GM18858 (cell line): ENCODE measurements at regions not wholly inside any gene's neighbourhood (a gene's known extent, or its start where the extent isn't known, plus 50 kb on each side); places are given as distances from the start of the nearest gene placed in this dataset.
"Not testable (repeated sequence)": the region's sequence is repeated elsewhere in the genome, so short reads cannot be mapped to it uniquely, and the experiment has no call there.

Experiments
- ATAC-seq: cut with Tn5 transposase; IDR thresholded peaks from one replicate; pipeline ENCODE4 v1.9.1; 2021; ENCODE audit not compliant: unreplicated experiment

DNA sequence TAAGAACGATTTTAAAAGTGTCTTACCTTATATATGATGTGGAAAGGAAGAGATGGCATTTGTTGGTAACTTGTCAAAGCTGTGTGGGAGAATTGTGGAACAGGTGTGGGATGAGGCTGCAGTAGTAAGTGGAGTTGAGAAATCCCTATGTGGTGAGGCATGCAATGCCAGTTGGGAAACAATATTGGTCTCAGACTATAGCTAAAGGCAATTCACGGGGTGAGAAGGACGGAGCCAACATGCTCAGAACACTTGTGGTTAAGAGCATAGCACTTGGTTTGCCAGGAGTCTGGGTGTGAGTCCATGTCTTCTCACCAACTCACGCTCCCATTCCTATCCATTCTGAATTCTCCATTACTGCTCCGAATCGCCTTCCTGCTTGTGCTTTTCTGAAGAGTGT lies 615.6 kb upstream of the ADAMTS9 start:
- no peak for ATAC-seq

DNA sequence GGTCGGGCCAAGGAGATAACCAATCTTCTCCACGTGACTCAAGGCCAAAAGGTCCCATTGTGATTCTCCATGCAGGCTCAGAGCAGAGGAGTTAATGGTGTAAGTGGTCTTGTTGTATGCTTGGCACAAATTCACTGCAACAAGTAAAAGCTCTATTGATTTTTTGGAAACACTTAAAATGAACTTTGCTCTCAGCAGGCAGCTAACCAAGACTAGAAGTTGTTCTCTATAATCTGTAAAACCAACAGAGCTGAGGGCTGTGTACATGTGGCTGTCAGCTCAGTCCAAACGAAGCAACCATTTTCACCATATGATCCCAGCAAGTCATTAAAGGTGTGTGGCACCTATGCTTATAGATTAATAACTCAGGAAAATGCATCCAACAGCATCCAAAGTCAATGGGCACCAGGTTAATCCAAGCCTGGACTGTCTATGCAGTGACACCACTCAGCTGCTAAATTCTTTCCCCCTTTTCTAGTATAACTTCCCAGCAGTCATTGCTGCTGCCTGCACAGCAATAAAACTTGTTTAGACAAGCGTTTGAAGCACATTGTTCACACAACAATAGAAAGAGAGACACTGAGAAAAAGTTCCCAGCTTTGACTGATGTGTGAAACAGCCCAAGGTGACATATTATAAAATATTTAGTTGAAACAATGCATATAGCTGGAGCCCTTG lies 603.8 kb upstream of the ADAMTS9 start:
- no peak for ATAC-seq

DNA sequence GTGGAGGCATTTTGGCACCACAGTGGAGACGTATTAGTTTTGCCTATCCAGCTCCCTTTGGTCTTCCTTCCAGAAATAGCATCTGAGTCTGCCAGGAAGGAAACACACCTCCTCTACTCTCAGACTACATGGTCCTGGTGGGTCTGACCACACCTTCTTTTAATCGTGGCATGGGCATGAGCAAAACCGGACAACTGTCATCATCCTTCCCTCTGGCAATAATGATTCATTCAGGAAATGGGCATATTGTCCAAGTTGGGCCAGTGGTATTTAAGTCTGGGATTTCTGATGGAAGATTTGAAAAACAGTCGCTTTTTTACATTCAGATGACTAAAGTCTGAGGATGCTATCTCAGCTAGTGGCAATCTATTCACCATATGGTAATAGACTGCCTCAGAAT lies 601.0 kb upstream of the ADAMTS9 start:
- ATAC-seq: no peak

- no peak for ATAC-seq
These were observed 598.2 kb upstream of the ADAMTS9 start for GRCh38 chr3:65285956-65286355.

DNA sequence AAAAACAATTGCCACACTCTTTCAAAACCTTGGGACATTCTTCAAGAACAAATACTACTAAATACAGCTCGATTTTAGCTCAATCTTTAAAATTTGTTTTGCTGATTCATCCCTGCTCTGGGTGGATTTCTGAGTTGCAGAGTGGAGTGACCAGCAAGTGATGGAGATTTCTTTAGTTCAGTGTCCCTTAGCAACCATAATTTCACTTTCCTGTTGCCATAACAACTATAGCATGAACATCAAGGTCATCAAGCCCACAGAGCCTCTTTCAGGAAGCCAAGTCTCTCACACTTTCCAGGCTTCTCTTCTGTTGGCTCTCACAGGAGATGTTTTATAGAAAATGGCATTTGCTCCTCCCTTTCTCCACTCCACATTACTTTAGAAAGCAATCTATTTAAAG lies 597.2 kb upstream of the ADAMTS9 start:
- no peak for ATAC-seq

DNA sequence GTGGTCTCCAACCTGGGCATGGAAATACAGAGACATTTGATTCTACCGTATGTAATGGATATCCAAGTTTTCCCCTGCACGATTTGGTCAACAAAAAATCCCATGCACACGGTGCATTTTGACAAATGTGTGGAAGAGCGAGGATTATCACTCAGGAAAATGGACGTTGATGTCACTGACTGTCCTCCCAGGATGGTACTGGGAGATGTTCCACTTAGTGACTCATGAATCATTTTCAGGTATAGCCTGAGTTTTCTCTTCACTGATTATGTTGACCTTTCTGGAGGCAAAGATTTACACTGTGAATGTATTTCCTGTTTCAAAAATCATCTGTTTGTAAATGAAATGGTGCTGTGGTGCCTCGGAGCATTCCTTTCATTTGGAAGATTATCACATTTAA lies 596.7 kb upstream of the ADAMTS9 start:
- no peak for ATAC-seq

DNA sequence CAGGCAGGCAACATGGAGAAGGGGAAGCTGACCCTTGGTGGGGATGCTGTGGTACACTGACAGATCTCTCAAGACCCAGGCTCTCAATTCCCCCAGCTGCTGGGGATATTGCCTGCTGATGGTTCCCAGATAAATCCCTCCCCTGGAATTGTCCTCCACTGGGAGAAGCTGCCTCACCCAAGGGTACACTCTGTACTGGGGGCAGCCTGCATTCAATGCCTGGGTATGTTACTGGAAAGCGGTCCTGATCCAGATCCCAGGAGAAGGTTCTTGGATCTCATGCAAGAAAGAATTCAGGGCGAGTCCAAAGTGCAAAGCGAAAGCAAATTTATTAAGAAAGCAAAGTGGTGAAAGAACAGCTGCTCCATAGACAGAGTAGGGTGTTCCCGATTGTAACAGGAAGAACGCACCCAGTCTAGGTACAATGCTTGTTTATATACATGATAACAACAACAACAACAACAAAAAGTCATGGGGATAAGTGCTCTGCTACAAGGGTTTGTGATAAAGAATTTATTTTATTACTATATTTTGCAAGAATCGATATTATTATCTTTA lies 591.5 kb upstream of the ADAMTS9 start:
- no peak for ATAC-seq

DNA sequence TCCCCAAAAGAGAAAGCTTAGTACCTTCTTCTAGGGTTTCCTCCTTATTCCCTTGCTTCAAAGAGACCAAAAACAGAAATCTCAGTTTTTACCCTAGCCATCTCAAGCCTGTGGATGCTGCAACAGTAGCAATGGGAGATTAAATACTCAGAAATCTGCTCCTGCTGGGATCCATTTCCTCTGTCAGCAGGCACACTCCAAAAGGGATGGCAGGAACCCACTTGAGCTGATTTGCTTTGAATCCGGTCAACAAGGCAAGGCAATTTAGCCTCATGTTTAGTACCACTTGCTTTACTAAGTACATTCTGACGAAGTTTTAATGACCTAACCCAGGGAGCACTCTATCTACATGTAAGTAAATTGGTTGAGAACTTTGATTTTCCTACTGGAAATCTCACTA lies 590.0 kb upstream of the ADAMTS9 start:
- no peak for ATAC-seq

DNA sequence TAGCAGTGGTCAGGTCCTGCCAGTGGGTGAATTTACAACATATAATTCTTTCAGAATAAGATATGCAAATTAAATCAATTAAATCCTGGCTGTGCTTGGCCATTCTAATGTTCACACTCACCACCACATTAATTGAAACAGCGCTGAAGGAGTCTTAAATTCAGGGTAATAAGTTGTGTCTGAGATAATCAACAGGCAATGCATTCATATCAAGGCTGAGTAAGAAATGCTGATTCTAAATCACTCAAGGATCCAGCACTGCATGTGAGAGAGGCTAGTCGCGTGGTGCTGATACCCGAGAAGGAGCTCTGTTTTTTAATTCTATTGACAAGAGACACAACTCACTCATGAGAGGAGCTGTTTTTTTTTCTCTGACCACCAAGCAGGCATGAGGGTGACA lies 588.8 kb upstream of the ADAMTS9 start:
- no peak for ATAC-seq

DNA sequence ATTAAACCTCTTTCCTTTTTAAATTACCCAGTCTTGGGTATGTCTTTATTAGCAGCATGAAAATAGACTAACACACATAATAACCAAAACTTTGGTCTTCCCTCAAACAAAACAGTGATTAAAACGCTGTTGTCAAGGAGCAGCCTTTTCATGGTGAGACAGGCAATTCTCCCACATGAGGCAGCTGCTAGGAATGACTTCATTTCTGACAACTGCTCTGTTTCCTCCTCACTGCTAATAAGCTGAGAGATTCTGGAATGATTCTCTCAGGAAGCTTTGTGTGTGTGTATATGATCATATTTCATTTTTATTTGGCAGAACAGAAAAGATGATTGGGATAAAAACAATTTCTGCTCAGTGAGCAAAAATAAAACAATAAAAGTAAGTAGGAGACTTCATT lies 580.6 kb upstream of the ADAMTS9 start:
- no peak for ATAC-seq

DNA sequence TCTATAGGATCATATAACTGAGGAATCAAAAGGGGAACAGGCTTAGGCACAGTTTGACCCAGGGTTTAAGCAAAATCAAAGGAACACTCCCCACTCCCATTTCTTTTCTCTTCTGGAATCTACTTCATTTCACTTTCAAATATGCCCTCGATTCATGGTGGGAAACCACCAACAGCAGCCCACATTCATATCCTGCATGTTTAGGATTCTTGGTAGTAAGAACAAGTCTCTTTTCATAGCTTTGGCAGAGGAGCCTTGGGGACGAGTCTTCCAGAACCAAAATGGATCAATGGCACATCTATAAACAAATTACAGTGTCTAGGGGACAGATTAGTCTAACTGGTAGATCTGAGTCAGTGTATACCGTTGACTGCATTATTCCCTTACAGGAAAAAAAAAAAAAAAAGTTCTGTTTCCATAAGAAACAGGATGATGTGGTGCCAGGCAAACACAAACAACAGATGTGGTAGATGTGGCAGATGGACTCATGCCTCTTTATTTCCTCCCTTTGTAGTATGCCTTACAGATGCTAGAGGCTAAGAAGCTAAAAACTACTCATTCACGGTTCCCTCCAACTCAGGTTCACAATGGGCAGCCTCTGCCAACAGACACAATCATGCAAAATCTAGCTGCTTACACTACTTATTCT lies 578.3 kb upstream of the ADAMTS9 start:
- ATAC-seq: no peak

GRCh38 chr3:65265511-65265910 lies 577.7 kb upstream of the ADAMTS9 start:
- no peak for ATAC-seq

GRCh38 chr3:65262548-65262947 lies 574.7 kb upstream of the ADAMTS9 start:
- ATAC-seq: no peak

DNA sequence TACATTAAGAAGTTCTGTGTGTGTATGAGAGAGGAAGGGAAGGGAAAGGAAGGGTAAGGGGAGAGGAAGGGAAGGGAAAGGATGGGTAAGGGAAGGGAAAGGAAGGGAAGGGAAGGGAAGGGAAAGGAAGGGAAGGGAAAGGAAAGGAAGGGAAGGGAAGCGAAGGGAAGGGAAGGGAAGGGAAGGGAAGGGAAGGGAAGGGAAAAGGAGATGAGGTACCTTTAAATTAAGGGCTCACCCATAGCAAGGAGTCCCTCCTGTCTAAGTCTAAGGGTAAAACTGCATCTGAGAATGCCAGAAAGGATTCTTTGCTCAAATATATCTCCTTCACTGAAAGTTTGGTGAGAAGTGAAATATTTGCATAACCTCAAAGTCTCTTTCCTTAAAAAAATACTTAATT lies 572.1 kb upstream of the ADAMTS9 start:
- ATAC-seq: no peak

- not testable (repeated sequence) for ATAC-seq
These were observed 565.1 kb upstream of the ADAMTS9 start for GRCh38 chr3:65252914-65253313.

DNA sequence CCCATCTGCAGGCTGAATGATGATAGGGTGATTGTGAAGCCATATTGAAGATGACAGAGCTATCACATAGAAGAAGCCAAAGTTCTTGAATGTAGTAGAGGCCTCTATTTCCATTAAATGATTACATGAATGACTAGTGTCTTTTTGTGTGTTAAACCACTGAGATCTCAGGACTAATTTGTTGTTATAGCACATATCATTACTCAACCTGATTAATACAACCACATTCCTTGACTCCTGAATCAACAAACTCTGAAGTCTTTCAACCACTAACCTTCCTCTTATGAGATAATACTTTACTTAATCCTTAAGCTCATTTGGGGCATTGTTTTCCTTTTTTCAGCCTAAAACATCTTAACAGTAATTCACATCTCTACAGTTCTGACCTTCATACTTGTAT lies 564.5 kb upstream of the ADAMTS9 start:
- no peak for ATAC-seq

DNA sequence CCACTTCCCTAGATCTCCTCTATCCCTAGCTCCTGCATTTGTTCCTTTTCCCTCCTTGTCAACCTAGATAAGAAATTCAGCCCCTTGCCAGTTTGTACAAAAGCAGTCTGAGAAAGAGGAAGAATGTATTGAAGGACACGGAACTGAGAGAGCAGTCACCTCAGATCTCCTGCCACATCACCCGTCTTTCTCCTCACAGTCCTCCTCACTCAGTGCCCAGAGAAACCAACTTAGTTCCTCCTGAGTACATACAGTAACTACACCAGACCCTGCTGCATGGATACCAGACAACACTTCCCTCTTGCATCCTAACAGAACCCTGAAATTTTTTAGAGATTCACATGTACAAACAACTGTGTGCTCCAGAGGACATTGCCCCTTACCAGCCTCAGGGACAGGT lies 563.6 kb upstream of the ADAMTS9 start:
- ATAC-seq: no peak

- ATAC-seq: no peak
These were observed 558.8 kb upstream of the ADAMTS9 start for GRCh38 chr3:65246561-65246960.

DNA sequence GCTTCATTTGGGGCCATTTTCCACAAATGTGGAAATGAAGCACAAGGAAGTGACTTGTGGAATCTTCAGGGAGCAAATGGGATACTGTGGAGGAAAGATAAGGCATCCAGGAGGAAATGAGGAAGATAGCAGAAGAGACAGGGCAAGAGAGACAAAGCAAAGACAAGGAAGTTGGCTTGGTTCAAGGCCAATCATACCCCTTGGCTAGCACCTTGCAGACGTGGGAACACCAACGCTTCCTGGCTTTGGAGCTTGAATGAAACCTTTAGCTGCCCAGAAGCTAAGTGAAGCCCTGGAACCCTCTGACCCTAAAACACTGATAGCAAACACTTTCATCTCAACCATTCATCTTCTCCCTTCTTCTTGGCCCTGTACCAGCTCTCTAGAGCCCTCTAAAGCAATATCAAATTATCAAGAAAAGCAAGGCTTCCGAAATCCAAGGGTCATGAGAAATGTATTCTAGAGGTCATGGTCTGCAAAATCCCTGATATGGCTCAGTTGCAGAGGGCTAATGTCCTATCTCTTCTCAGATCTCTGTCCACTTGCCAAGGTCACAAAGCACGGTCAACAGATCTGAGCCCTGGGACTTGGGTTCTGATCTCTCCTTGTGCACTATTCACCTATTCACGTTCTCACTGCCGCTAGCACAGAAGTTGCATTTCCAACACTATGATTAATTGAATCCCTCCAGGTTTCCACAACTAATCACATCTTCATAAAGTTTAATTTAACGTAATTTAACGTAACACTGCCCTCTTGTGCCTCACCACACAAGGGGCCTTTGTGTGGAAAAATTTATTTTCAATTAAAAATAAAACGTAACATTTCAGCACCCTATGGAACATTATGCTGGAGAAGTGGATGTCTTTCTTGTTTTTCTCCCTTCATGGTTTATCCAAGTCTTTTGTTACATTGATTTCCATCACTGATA lies 557.6 kb upstream of the ADAMTS9 start:
- no peak for ATAC-seq

- ATAC-seq: no peak
These were observed 552.6 kb upstream of the ADAMTS9 start for GRCh38 chr3:65240366-65240765.

DNA sequence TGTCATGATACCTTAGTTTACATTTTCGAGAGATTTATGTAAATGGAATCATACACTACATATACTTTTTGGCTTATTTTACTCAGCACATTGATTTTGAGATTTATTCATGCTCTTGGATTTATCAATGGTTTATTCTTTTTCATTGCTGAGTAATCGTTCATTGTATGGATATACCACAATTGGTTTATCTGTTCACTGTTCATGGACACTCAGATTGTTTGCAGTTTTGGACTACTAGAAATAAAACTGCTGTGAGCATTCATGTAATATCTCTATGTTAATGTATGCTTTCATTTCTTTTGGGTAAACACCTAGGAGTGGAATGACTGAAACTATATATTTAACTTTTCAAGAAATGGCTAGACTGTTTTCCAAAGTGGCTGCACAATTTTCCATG lies 550.9 kb upstream of the ADAMTS9 start:
- no peak for ATAC-seq

- no peak for ATAC-seq
These were observed 546.7 kb upstream of the ADAMTS9 start for GRCh38 chr3:65234499-65234898.
